ENCODE measurements at regions not wholly inside any gene's neighbourhood (a gene's known extent, or its start where the extent isn't known, plus 50 kb on each side); places are given as distances from the start of the nearest gene placed in this dataset.

- no peak overlapping the region for H3K4me3 ChIP-seq (ENCODE audit: control insufficient read depth, low read depth, low read length)
- TF ChIP-seq CTCF (IDR thresholded peaks at IDR 0.05; ENCODE audit: control insufficient read depth, insufficient read depth, low read depth, low read length, missing control alignments), result no peak
- DNase-seq (ENCODE audit: low read depth), result no peak
Observed at GRCh38 chrX:95841863-95842262, 842.8 kb upstream of the DIAPH2 start.

- DNase-seq (ENCODE audit: low read depth), result no peak
- no peak for TF ChIP-seq CTCF (IDR thresholded peaks at IDR 0.05; ENCODE audit: control insufficient read depth, insufficient read depth, low read depth, low read length, missing control alignments)
- no peak overlapping the region for H3K4me3 ChIP-seq (ENCODE audit: control insufficient read depth, low read depth, low read length)
Observed at GRCh38 chrX:95860127-95860526, 824.5 kb upstream of the DIAPH2 start.

- DNase-seq (ENCODE audit: low read depth), result no peak
- H3K4me3 ChIP-seq (ENCODE audit: control insufficient read depth, low read depth, low read length), result no peak overlapping the region
- no peak for TF ChIP-seq CTCF (IDR thresholded peaks at IDR 0.05; ENCODE audit: control insufficient read depth, insufficient read depth, low read depth, low read length, missing control alignments)
Observed at GRCh38 chrX:95875661-95876060, 809.0 kb upstream of the DIAPH2 start.

- H3K4me3 ChIP-seq (ENCODE audit: control insufficient read depth, low read depth, low read length), result no peak overlapping the region
- no peak for DNase-seq (ENCODE audit: low read depth)
- TF ChIP-seq CTCF (IDR thresholded peaks at IDR 0.05; ENCODE audit: control insufficient read depth, insufficient read depth, low read depth, low read length, missing control alignments), result no peak
Observed at GRCh38 chrX:95878874-95879273, 805.8 kb upstream of the DIAPH2 start.

GRCh38 chrX:95884186-95884585 is 800.5 kb upstream of the DIAPH2 start:
- no peak for DNase-seq (ENCODE audit: low read depth)
- H3K4me3 ChIP-seq (ENCODE audit: control insufficient read depth, low read depth, low read length), result no peak overlapping the region
- no peak for TF ChIP-seq CTCF (IDR thresholded peaks at IDR 0.05; ENCODE audit: control insufficient read depth, insufficient read depth, low read depth, low read length, missing control alignments)

GRCh38 chrX:95885074-95885473 is 799.6 kb upstream of the DIAPH2 start:
- TF ChIP-seq CTCF (IDR thresholded peaks at IDR 0.05; ENCODE audit: control insufficient read depth, insufficient read depth, low read depth, low read length, missing control alignments), result no peak
- H3K4me3 ChIP-seq (ENCODE audit: control insufficient read depth, low read depth, low read length), result no peak overlapping the region
- no peak for DNase-seq (ENCODE audit: low read depth)

- no peak for TF ChIP-seq CTCF (IDR thresholded peaks at IDR 0.05; ENCODE audit: control insufficient read depth, insufficient read depth, low read depth, low read length, missing control alignments)
- no peak overlapping the region for H3K4me3 ChIP-seq (ENCODE audit: control insufficient read depth, low read depth, low read length)
- DNase-seq (ENCODE audit: low read depth), result no peak
Observed at GRCh38 chrX:95889279-95889678, 795.4 kb upstream of the DIAPH2 start.
